ENCODE measurements at regions not wholly inside any gene's neighbourhood (a gene's known extent, or its start where the extent isn't known, plus 50 kb on each side); places are given as distances from the start of the nearest gene placed in this dataset.
"Not testable (repeated sequence)": the region's sequence is repeated elsewhere in the genome, so short reads cannot be mapped to it uniquely, and the experiment has no call there.

DNA sequence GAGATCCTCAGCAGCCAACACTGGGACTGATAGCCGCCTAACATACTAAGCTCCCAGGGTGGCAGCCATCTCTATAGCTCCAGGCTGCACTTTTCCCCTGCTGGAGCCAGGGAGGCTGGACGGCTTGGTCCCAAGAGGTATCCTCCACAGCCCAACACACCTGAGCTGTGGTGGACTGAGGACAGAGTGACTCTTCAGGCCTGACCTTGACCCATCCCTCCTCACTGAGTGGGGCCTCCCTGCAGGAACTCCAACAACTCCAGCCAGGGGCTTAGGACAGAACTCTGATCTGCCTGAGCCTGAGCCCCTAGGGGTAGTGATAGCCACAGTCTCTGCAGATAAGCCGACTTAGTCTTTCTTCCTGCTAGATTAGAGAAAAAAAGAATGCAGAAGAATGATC is 958.1 kb upstream of the PRR20A start:
- no peak for TF ChIP-seq CTCF (IDR thresholded peaks at IDR 0.05; ENCODE audit: low read depth, low read length, missing control alignments)
- no peak for DNase-seq (ENCODE audit: low read depth)
- H3K4me3 ChIP-seq (ENCODE audit: low read depth, low read length) = no peak overlapping the region

DNA sequence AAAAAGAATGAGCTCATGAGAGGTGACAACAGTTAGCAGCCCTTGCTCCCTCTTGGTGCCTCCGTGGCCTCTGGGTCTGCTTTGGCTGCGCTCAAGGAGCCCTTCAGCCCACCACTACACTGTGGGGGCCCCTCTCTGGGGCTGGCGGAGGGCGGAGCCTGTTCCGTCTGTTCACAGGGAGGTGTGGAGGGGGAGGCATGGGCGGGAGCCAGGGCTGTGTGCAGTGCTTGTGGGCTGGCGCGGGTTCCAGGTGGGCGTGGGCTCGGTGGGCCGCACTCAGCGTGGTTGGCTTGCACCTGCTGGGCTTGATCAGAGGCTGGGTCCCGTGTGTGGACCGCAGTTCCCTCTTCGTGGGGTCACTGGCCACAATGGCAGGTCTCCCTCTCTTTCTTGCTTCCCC is 953.4 kb upstream of the PRR20A start:
- no peak overlapping the region for H3K4me3 ChIP-seq (ENCODE audit: low read depth, low read length)
- no peak for DNase-seq (ENCODE audit: low read depth)
- TF ChIP-seq CTCF (IDR thresholded peaks at IDR 0.05; ENCODE audit: low read depth, low read length, missing control alignments) = no peak

DNA sequence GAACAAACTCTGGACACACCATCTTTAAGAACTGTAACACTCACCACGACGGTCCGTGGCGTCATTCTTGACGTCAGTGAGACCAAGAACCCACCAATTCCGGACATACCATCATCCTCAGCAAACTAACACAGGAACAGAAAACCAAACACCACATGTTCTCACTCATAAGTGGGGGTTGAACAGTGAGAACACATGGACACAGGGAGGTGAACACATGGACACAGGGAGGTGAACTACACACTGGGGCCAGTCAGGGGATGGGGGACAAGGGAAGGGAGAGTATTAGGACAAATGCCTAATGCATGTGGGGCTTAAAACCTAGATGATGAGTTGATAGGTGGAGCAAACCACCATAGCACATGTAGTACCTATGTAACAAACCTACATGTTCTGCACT is 952.1 kb upstream of the PRR20A start:
- H3K4me3 ChIP-seq (ENCODE audit: low read depth, low read length); DNase-seq (ENCODE audit: low read depth): not testable (repeated sequence)

GRCh38 chr13:56189439-56189838 is 951.3 kb upstream of the PRR20A start:
- no peak overlapping the region for H3K4me3 ChIP-seq (ENCODE audit: low read depth, low read length)
- no peak for DNase-seq (ENCODE audit: low read depth)
- TF ChIP-seq CTCF (IDR thresholded peaks at IDR 0.05; ENCODE audit: low read depth, low read length, missing control alignments) = no peak

GRCh38 chr13:56189978-56190377 is 950.7 kb upstream of the PRR20A start:
- no peak for DNase-seq (ENCODE audit: low read depth)
- H3K4me3 ChIP-seq (ENCODE audit: low read depth, low read length) = no peak overlapping the region
- no peak for TF ChIP-seq CTCF (IDR thresholded peaks at IDR 0.05; ENCODE audit: low read depth, low read length, missing control alignments)

DNA sequence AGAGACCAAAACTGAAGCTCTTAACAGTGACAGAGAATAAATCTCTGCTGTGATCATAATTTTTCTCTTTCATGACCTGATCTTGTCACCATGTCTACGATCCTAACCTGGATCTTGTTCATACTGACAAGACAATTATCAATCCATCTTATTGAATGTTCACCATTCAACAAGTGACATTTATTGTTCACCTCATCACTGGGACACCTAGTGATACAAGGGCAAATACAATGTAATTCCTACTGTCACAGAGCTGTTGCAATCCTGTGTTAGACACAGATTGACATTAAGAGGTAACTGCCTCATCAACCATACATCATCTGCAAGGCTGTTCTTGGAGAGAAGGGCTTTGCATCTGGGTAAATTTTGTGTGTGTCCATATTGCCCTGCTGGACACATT is 942.4 kb upstream of the PRR20A start:
- H3K4me3 ChIP-seq (ENCODE audit: low read depth, low read length) = no peak overlapping the region
- no peak for TF ChIP-seq CTCF (IDR thresholded peaks at IDR 0.05; ENCODE audit: low read depth, low read length, missing control alignments)
- DNase-seq (ENCODE audit: low read depth) = no peak

DNA sequence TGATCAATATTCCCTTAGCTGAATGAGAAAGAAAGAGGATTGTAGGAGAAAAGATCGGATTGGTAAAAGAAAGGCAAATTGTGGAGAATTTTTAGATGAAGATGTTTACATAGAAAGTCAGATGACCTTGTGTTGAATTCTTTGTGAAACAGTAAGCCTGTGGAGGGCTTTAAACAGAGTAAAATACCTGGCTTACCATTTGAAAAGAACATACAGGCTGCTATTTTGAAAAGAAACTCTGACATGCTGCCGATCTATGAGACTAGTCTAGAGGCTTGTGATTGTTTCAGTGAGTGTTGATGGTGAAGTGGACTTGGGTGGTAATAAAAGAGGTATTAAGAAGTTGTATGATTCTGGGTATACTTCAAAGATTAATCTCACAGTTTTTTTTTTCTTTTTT is 938.9 kb upstream of the PRR20A start:
- DNase-seq (ENCODE audit: low read depth) = no peak
- TF ChIP-seq CTCF (IDR thresholded peaks at IDR 0.05; ENCODE audit: low read depth, low read length, missing control alignments) = no peak
- no peak overlapping the region for H3K4me3 ChIP-seq (ENCODE audit: low read depth, low read length)

DNA sequence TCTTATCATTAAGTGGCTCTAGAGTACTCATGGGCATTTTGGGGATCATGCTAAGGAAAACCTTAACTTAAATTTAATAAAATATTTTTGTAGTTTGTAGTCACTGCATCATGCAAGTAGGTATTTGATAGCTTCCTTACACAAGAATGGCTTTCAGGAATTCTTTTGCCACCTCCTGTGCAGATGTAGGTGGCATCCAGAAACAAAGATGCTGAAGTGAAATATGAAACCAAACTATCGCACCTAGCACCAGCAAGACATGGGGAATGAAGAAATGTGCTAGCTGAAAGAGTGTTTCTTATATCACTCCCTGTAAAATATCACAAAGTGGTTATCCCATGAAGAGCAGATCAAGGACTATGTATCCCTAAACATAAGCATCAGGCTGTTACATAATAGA is 924.5 kb upstream of the PRR20A start:
- no peak for DNase-seq (ENCODE audit: low read depth)
- no peak for TF ChIP-seq CTCF (IDR thresholded peaks at IDR 0.05; ENCODE audit: low read depth, low read length, missing control alignments)
- no peak overlapping the region for H3K4me3 ChIP-seq (ENCODE audit: low read depth, low read length)
